Muscle of back (tissue), 3 donors: ENCODE measurements at regions not wholly inside any gene's neighbourhood (a gene's known extent, or its start where the extent isn't known, plus 50 kb on each side); places are given as distances from the start of the nearest gene placed in this dataset.
"Not testable (repeated sequence)": the region's sequence is repeated elsewhere in the genome, so short reads cannot be mapped to it uniquely, and the experiment has no call there.

ENCODE experiments used
- DNase-seq, 3 donors: peaks; one replicate each; pipeline versions ENCODE4 v3.0.0 to v3.0.0-alpha.2; 2013

DNA sequence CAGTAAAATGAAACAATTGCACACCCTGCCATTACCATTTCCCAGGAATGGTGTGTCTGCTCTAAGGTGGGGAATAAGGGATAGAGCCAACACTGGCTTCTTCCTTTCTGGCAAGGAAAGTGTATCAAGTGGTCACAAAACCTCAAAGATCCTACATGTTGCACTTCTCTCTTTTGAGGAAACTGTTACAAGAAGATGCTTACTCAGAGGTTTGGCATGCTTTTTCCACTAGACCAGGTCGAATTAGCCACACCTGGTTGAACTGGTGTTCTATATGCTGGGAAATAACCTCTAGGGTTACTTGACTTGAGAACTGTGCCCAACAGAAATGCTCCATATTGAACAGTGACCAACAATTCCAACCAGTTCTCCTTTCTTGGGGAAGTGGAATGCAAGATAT is 102.9 kb downstream of the LRRN1 start:
- no peak for DNase-seq

DNA sequence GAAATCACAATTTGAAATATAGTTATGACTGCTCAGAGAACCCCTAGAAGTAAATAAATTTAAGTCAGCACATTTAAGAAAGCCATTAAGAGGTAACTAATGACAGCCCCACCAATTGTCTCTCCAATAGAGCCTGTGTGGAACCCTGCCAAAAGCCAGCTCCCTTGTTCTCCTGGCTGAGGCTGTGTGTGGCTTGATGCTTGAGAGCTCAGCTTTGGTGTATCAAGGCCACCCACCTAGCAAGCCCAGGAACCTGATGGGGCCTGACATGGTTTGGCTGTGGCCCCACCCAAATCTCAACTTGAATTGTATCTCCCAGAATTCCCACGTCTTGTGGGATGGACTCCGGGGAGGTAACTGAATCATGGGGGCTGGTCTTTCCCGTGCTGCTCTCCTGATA is 106.9 kb downstream of the LRRN1 start:
- DNase-seq, result no peak

DNA sequence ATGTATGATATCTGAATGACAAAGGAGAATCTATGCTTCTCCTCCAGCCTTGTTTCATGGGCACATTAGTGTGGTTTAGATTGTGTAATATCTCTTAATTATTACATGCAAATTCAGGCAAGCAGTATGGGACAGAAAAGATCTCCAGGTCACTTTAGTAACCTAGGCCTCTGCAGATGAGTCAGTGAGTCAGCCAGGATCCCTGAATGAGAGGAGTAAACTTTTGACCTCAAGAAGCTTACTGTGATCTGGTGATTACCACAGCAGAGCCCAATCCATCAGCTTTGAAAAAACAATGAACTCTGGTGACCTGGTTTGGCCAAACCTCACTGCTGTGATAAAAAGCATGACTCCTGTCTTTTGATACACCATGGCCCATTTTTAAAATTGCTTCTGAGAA is 107.8 kb downstream of the LRRN1 start:
- DNase-seq, result no peak

DNA sequence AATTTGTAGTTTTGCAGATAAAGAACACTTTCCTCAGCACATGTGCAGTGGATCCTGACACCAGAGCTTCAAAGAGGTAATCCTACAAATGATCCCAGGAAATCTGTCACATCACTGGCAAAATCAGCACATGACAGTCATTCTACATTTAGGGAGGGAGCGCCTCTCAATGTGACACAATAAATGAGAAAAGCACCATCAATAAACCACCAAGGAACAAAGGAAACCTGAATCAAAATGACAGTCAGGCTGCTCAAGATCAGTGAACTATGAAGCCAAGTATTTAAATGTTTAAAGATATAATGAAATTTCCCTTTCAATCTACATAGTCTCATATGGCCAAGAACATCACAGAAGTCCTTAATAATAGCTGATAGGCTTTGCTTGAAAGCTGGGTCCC is 119.5 kb downstream of the LRRN1 start:
- no peak for DNase-seq

DNA sequence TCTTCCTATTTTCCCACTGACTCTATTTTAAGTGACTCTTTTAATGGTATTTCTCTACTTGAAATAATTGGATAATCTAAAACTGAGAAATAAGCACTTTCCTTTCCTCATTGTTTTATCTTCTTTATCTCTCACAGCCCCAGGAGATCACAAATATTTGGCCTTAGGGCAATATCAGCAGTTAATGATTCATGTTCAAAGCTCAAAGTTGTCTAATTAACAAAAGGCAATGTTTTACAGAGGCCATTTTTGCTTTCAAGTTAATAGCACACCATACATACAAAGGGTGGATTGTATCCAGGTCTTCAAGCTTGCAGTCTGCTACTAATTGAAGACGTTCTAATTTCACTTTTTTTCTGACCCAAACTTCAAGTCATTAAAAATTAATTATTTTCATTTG is 120.1 kb downstream of the LRRN1 start:
- no peak for DNase-seq

DNA sequence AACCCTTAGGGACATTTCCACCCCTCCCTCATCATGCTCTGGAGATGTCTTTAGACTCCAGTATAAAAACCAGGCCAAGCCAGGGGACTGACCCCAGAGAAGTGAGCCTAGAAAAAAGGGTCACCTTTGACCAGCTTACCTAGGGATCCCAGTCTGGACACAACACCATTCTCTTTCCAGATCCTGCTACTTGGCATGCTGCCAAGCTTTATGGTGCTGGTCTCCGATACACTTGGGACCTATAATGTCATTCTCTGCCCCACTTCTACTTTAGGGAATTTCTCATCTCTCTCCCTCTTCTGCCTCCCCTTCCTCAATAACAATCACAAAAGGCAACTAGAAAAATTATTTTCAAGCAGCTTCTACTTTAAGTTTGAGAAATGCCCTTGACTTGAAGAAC is 124.4 kb downstream of the LRRN1 start:
- no peak for DNase-seq

DNA sequence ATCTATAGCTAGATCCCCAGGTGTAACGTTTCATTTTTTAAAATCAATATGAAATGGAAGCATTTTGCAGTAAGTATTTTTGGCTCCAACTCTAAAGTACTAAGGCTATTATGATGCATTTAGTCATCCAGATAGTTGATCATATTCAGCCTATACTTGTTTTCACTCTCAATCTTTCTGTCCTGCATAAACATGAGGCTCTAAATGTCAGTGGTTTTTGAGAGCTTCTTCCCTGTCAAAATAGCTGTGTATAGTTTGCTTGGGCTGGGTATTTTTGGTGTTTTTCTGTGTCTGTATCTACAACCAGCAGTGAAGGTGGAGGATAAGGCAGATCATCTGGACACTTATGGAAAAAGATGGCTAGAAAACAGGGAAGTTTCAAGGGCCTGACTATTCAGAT is 128.0 kb downstream of the LRRN1 start:
- no peak for DNase-seq

DNA sequence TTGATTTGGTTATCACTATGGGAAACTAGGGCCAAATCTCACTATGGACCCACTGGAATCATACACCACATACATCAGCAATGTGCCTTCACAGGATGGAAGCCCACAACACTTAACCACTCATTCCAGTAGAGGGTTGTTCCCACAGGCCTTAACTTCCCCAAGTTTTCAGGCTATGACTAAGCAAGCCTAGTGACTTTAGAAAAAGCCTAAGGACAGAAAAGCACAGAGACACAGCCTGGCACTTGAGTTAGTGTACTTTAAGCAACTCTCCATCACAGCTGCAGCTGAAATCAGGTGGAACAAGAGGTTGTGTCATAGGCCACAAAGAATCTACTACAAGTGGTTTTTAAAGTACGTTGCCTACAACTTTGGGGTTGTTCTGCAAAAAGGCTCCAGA is 128.7 kb downstream of the LRRN1 start:
- no peak for DNase-seq

DNA sequence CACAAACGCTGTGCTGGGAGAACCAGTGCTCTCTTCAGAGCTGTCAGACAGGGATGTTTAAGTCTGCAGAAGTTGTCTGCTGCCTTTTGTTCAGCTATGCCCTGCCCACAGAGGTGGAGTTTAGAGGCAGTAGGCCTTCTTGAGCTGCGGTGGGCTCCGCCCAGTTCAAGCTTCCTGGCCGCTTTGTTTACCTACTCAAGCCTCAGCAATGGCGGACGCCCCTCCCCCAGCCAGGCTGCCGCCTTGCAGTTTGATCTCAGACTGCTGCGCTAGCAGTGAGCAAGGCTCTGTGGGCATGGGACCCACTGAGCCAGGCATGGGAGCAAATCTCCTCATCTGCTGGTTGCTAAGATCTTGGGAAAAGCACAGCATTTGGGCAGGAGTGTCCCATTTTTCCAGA is 142.1 kb downstream of the LRRN1 start:
- DNase-seq, result not testable (repeated sequence)

DNA sequence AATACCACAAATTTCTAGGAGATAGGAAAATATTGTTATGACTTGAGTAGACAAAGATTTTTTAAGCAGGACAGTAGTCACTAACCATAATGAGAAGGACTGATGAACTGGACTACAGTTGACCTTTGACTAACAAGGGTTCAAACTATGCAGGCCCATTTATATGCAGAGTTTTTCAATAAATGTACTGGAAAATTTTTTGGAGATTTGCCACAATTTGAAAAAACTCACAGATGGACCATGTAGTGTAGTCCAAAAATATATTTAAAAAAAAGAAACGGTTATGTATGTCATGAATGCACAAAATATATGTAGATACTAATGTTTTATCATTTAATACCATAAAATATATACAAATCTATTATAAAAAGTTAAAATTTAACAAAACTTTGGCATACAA is 151.8 kb downstream of the LRRN1 start:
- peak; percentile 2 to 23 (median 6) for DNase-seq

DNA sequence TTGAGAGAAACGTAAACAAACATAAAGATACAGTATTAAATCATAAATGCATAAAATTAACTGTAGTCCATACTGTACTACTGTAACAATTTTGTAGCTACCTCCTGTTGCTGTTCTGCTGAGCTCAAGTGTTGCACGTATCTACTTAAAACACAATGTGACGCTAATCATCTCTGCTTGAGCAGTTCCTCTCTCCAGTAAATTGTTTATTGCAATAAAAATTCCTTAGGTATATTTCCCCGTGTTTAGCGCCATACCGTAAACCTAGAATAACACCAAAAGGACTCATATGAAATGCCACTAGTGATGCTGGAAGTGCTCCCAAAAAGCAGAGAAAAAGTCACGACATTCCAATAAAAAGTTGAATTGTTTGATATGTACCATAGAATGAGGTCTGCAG is 152.3 kb downstream of the LRRN1 start:
- peak in 1 of 3 donors; percentile 5 for DNase-seq

DNA sequence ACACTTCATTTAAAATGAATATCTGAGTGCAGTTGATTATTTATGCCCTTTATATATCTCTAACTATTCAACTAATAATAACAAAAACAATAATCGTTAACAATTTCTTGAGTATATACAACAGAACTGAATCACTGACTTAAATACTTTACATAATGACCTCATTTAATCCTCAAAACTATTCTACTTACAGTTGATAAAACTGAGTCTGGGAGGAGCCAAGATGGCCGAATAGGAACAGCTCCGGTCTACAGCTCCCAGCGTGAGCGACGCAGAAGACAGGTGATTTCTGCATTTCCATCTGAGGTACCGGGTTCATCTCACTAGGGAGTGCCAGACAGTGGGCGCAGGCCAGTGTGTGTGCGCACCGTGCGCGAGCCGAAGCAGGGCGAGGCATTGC is 163.6 kb downstream of the LRRN1 start:
- not testable (repeated sequence) for DNase-seq

DNA sequence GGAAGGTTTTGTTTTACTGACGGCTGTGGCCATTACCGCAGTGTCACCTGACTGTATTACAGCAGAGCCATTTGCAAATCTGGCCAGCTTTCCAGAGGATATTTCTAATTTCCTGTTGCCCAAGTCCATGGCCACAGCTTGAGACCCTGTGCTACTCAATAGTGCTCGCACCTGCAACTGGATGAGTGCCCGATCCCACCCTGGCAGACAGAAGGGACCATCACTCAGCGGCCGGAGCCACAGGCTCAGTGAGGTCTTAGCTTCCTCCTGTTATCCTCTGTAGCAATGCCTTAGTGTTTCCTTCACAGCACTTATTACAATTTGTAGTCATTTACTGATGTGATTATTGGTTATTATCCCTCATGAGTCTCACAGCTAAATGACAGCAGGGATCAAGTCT is 184.8 kb downstream of the LRRN1 start:
- DNase-seq, result no peak

DNA sequence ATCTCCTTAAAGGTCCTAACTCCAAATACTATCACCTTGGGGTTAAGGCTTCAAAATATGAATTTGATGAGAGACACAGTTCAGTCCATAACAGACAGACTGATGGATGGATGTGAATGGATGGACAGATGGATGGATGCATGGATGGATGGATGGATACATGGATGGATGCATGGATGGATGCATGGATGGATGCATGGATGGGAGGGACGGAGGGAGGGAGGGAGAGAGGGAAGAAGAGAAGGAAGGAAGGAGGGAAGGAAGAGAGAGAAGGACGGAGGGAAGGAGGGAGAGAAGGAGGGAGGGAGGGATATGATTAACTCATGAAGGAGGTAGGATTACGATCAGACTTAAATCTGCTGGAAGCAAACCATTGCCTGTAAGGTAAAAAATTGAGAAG is 192.4 kb downstream of the LRRN1 start:
- DNase-seq, result no peak

DNA sequence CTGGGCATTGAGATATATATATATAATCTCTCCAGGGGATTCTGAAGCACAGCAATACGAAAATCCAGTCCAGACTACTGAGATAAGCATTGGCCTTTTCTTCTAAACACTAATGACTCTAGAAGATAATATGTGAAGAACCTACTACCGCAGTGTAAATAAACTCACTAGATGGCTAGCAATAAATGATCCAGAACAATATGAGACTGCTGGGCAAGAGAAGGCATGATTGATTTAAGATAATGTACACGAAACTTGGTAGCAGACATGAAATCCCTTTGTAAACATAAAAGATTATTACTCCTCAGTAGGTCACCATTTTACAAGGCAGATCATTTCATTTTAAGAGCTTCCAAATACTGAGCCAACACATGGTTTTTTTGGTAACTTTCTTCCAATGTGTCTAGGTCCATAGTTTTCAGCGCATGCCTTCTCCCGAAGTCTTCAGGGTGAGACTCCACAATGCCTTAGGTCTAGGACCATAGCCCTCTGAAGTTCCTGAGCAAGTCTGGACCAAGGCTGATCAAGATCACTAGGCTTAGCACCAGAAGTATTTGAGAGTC is 193.2 kb downstream of the LRRN1 start:
- no peak for DNase-seq

DNA sequence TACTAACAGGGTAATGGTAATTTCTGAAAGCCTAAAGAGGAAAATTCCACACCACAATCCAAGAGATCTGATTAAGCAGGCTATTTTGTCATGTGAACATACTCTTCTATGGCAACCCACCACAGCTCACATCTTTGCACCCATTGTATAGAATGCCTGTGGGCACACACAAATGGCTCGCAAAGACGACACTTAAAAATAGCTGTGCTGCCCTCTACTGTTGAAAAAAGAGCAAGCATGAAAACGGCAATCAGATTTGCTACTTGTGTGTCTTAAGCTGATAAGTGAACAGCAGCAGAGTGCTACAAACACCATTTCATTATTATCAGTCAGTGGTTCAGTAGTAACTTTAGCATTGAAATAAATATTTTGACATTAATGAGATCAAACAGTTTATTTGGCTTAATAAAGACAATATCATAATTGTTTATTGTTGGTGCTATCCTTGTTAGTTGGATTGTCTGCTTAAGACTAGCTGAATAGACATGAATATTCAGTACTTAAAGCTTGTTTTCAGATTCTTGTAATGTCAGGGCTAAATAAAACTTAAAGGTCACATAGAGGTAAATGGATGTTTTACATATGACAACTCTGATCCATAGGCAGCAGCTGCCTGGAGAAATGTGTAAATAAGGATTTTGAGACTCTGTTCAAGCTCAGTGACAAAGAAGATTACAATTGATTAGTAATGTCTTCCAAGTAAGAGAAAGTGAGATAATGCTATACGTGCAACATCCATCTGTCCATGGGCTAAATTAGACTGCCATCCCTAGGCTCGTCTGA is 199.1 kb downstream of the LRRN1 start:
- peak; percentile 18 to 54 (median 20) for DNase-seq

DNA sequence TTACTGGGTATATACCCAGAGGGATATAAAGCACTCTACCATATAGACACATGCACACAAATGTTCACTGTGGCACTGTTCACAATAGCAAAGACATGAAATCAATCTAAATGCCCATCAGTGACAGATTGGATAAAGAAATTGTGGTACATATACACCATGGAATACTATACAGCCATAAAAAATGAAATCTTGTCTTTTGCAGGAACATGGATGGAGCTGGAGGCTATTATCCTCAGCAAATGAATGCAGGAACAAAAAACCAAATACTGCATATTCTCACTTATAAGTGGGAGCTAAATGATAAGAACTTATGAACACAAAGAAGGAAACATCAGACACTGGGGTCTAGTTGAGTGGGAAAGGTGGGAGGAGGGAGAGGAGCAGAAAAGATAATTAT is 200.1 kb downstream of the LRRN1 start:
- not testable (repeated sequence) for DNase-seq

DNA sequence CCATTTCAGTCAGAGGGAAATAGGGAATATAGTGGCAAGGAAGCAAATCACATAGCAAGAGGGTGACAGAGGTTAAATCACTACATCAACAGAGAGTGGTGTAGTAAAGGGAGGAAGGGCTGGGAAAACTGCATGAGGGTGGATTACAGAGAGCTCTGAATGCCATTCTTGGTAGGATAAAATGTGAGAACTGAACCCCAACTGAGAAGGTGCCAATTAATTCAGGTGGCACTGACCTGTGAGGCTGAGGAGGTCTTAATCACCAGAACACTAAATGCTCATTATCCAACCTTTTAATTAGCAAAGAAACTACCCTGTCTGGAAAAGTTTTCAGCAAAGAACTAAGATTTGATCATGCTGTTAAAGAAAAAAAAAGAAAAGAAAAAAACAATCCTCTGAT is 202.7 kb downstream of the LRRN1 start:
- no peak for DNase-seq

DNA sequence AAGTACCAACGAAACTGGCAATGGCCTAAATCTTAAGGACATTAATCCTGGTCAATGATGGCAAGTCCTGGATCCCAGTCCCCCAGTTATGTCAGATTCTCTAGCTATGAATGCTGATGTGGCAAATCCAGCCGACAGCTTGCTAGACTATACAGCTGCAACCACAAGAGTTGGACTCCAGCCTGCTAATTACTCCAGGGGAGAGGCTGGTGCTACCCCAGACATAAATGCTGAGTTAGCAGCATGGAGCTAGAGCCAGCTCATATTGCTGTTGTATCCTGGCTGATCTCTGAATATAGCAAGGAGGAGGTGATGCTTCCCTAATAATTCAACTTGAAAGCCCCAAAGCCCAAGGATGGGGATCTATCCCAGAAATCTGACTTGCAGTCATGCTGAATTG is 207.1 kb downstream of the LRRN1 start:
- DNase-seq, result peak in 2 of 3 donors; percentile 1 to 32

DNA sequence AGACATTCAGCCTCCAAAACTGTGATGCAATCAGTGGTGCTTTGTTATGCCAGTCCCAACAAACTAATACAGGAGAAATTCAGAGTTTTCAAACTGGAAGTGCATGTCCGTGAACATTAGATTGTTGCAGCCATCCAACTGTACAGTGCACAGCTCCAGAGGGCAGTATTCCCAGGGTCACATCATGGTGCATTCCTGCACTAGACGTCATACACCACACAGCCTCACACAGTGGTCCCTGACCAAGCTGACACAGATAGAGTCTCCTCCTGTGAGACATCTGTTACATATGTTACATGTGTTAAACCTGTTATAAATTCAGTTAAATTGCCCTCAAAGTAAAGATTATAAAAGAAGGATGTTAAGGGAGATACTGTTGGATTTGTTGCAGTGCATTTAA is 209.0 kb downstream of the LRRN1 start:
- no peak for DNase-seq

DNA sequence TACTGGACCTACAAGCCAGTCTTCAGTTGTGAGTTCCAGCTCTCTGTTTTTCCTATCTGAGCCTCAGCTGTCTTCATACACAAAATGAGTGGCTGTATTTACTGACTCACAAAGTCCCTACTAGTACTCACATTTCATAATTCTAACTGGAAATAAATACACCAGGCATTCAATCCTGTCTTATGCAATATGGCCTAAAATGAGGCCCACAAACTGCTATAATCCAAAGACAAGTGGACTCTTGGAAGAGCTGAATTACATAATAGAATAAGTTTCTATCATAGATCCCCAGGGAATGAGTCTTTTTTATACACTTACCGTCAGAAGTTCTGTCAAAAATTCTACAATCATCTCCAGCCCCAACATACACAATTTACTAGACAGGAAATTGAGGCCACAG is 211.9 kb downstream of the LRRN1 start:
- DNase-seq, result peak in 2 of 3 donors; percentile 9 to 17

DNA sequence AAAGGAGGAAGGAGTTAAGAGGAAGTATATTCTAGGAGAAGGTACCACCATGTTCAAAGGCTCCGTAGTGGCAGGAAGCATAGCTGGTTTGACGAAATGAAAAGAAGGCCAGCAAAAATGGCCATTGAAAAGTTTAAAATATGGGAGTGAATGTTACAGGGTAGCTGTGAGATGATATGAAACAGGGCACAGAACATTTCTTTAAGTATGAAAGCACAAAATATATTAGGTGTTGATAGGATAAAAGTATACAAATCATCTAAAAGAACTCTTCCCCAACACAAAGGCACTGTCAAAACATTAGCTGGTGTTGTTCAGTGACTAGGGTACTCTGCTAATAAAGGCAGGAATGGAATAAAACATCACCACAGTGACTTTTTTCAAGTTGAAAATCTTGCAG is 216.2 kb downstream of the LRRN1 start:
- no peak for DNase-seq

DNA sequence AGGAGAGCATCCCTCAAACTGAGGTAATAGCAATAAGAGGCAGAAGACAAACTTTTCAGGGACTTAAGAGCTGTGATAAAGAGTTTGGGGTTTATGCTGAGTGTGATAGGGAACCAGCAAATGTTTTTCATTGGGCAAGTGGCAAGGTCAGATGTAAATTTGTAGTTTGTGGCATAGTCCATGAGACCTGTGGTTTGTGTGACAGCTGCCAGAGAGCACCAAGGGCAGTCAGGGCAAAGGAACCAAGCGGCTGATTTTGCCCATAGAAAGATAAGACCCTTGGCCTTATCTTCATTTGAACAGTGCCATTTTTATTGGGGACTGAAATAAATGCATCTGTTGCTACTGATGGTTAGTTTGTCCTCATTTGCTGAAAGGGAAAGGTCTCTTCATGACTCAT is 220.3 kb downstream of the LRRN1 start:
- no peak for DNase-seq

DNA sequence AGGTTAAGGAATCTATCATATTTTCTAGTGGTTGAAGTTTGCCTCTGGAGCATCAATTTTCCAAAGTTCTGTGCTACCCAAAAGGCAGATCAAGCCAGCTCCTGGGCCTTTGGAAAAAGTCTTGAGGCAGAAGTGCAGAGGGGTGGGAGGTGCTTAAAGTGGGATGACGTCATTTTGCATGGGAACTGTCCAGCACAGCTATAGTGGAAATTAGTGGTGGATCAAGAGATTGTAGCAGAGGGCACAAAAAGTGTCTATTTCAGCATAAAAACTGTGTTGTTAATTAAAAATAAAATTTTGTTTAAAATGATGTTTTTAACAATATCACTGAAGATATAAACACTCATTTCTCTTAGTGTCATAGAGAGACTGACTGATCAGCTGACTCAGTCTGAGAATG is 221.9 kb downstream of the LRRN1 start:
- no peak for DNase-seq
